H1 (cell line): ENCODE measurements at regions not wholly inside any gene's neighbourhood (a gene's known extent, or its start where the extent isn't known, plus 50 kb on each side); places are given as distances from the start of the nearest gene placed in this dataset.

Experiments used
- CTCF ChIA-PET: fragments of 300-600 bp; sonication (Branson Sonifier 250); formaldehyde crosslinking; loops from one replicate; lab custom pipeline; 2021; ENCODE audit not compliant: partially characterized antibody; lab: Charles Lee
- POLR2A ChIA-PET: fragments of 300-600 bp; sonication (Branson Sonifier 250); formaldehyde crosslinking; loops from one replicate; lab custom pipeline; 2021; ENCODE audit warnings: inconsistent platforms; ENCODE audit not compliant: partially characterized antibody; lab: Charles Lee
- DNase-seq, 2 experiments: peaks; one replicate each; pipeline versions ENCODE4 v3.0.0 to v3.0.0-alpha.2; 2010 to 2022; ENCODE audit warnings: low spot score in 2 of 2, low read depth in 1 of 2, mixed read lengths in 1 of 2
- FAIRE-seq: peaks from 2 replicates; lab custom pipeline; 2011; peaks lifted over from hg19 to GRCh38; lab: Jason Lieb, UNC
- H2AFZ ChIP-seq: 2 replicates; pipeline ENCODE4 v1.8.1; 2012; ENCODE audit warnings: low read length, inconsistent platforms
- H2AK5ac ChIP-seq: 2 replicates; pipeline ENCODE4 v1.6.1; 2013; ENCODE audit warnings: low read depth, low read length
- H2BK120ac ChIP-seq: replicated peaks from 2 replicates; pipeline ENCODE3; 2013; ENCODE audit warnings: low read depth, low read length, inconsistent platforms
- H2BK12ac ChIP-seq: 2 replicates; pipeline ENCODE4 v1.6.1; 2013; ENCODE audit warnings: low read depth, low read length
- H2BK15ac ChIP-seq: 2 replicates; pipeline ENCODE4 v1.6.1; 2013; ENCODE audit warnings: low read length
- H2BK20ac ChIP-seq: 2 replicates; pipeline ENCODE4 v1.6.1; 2013; ENCODE audit warnings: low read length
- H2BK5ac ChIP-seq: 2 replicates; pipeline ENCODE4 v1.6.1; 2013; ENCODE audit warnings: low read depth, low read length
- H3K14ac ChIP-seq: 2 replicates; pipeline ENCODE4 v1.6.1; 2013; ENCODE audit warnings: inconsistent platforms; ENCODE audit not compliant: insufficient read length
- H3K18ac ChIP-seq: 2 replicates; pipeline ENCODE4 v1.6.1; 2013; ENCODE audit warnings: low read length; ENCODE audit errors: extremely low read depth
- H3K23ac ChIP-seq: 2 replicates; pipeline ENCODE4 v1.6.1; 2013; ENCODE audit warnings: inconsistent platforms; ENCODE audit not compliant: insufficient read length
- H3K23me2 ChIP-seq: 2 replicates; pipeline ENCODE4 v1.6.1; 2013; ENCODE audit warnings: low read depth, low read length
- H3K27ac ChIP-seq: 2 replicates; pipeline ENCODE4 v1.6.1; 2011; ENCODE audit warnings: low read depth, low read length, inconsistent platforms
- H3K27me3 ChIP-seq, 4 experiments: replicated peaks in 1 of 4; 1 replicate in 1 of 4; 2 replicates in 3 of 4; pipeline versions ENCODE4 v1.6.1 to v1.8.1; 2011 to 2013; ENCODE audit warnings: low read length in 3 of 4, mild to moderate bottlenecking in 3 of 4, inconsistent platforms in 2 of 4, mixed read lengths in 2 of 4, moderate library complexity in 1 of 4; ENCODE audit not compliant: control insufficient read depth in 3 of 4, insufficient read depth in 3 of 4; ENCODE audit errors: extremely low read depth in 1 of 4
- H3K36me3 ChIP-seq, 4 experiments: 2 replicates each; pipeline versions ENCODE4 v1.6.1 to v1.8.1; 2011 to 2013; ENCODE audit warnings: mild to moderate bottlenecking in 4 of 4, low read length in 3 of 4, moderate library complexity in 2 of 4, control low read depth in 1 of 4, inconsistent platforms in 1 of 4; ENCODE audit not compliant: insufficient read depth in 4 of 4, control insufficient read depth in 2 of 4
- H3K4ac ChIP-seq: replicated peaks from 2 replicates; pipeline ENCODE3; 2013; ENCODE audit warnings: low read length, low read depth, mixed read lengths, inconsistent platforms; ENCODE audit not compliant: insufficient read length
- H3K4me1 ChIP-seq, 4 experiments: replicated peaks in 1 of 4; 1 replicate in 1 of 4; 2 replicates in 3 of 4; pipeline versions ENCODE4 v1.6.1 to v1.8.1; 2011 to 2013; ENCODE audit warnings: low read length in 3 of 4, inconsistent platforms in 2 of 4, mixed read lengths in 1 of 4; ENCODE audit not compliant: insufficient read depth in 4 of 4, control insufficient read depth in 3 of 4
- H3K4me2 ChIP-seq, 2 experiments: 2 replicates each; pipeline versions ENCODE4 v1.6.1 to v1.8.1; 2011 to 2013; ENCODE audit warnings: low read depth in 2 of 2, low read length in 2 of 2, control low read depth in 1 of 2, inconsistent platforms in 1 of 2, mild to moderate bottlenecking in 1 of 2; ENCODE audit not compliant: insufficient read depth in 1 of 2
- H3K4me3 ChIP-seq, 4 experiments: fragments of 200-600, 300-600 bp in 1 of 4; sonication (generic), shearing (Covaris generic), sonication (Bioruptor Twin) in 1 of 4; 2 replicates each; pipeline versions ENCODE4 v1.5.1 to v1.8.1; 2011 to 2016; ENCODE audit warnings: low read length in 4 of 4, low read depth in 3 of 4, control low read depth in 2 of 4, inconsistent platforms in 2 of 4, mild to moderate bottlenecking in 2 of 4, mixed read lengths in 1 of 4, moderate library complexity in 1 of 4; ENCODE audit not compliant: insufficient read depth in 2 of 4; ENCODE audit errors: extremely low read depth in 1 of 4
- H3K56ac ChIP-seq: replicated peaks from 2 replicates; pipeline ENCODE3; 2013; ENCODE audit warnings: low read depth, mild to moderate bottlenecking, mixed read lengths, low read length, inconsistent platforms; ENCODE audit not compliant: insufficient read length
- H3K79me1 ChIP-seq: 2 replicates; pipeline ENCODE4 v1.6.1; 2013; ENCODE audit warnings: low read depth, low read length, control low read depth
- H3K79me2 ChIP-seq, 2 experiments: 2 replicates each; pipeline versions ENCODE4 v1.6.1 to v1.8.1; 2012 to 2013; ENCODE audit warnings: low read length in 2 of 2, mild to moderate bottlenecking in 2 of 2, inconsistent platforms in 1 of 2; ENCODE audit not compliant: insufficient read depth in 2 of 2, control insufficient read depth in 1 of 2
- H3K9ac ChIP-seq, 4 experiments: replicated peaks in 1 of 4; 1 replicate in 1 of 4; 2 replicates in 3 of 4; pipeline versions ENCODE4 v1.6.1 to v1.8.1; 2011 to 2013; ENCODE audit warnings: low read depth in 3 of 4, low read length in 3 of 4, control low read depth in 2 of 4, mild to moderate bottlenecking in 2 of 4, moderate library complexity in 2 of 4, inconsistent platforms in 1 of 4; ENCODE audit errors: extremely low read depth in 1 of 4
- H3K9me3 ChIP-seq, 2 experiments: 2 replicates each; pipeline versions ENCODE4 v1.6.1 to v1.8.1; 2012 to 2013; ENCODE audit warnings: mild to moderate bottlenecking in 2 of 2, moderate library complexity in 2 of 2, control low read depth in 1 of 2, inconsistent platforms in 1 of 2, low read depth in 1 of 2, low read length in 1 of 2, mixed read lengths in 1 of 2; ENCODE audit not compliant: insufficient read depth in 2 of 2
- H4K20me1 ChIP-seq, 2 experiments: replicated peaks in 1 of 2; 2 replicates each; pipeline versions ENCODE3 to v1.8.1; 2011 to 2013; ENCODE audit warnings: inconsistent platforms in 2 of 2, low read length in 2 of 2, mild to moderate bottlenecking in 1 of 2; ENCODE audit not compliant: insufficient read depth in 2 of 2, control insufficient read depth in 1 of 2
- H4K5ac ChIP-seq: 2 replicates; pipeline ENCODE4 v1.6.1; 2013; ENCODE audit warnings: low read length, low read depth, mixed read lengths, inconsistent platforms; ENCODE audit not compliant: insufficient read length
- H4K8ac ChIP-seq: 2 replicates; pipeline ENCODE4 v1.8.0; 2013; ENCODE audit warnings: mild to moderate bottlenecking, moderate library complexity, low read length, inconsistent platforms; ENCODE audit not compliant: insufficient read depth; ENCODE audit errors: extremely low read depth
- H4K91ac ChIP-seq: replicated peaks from 2 replicates; pipeline ENCODE3; 2013; ENCODE audit warnings: low read length, mixed read lengths, inconsistent platforms; ENCODE audit not compliant: insufficient read length
- ATF3 ChIP-seq: IDR thresholded peaks from 2 replicates; pipeline ENCODE4 v1.6.1; 2011; ENCODE audit warnings: low read depth, mild to moderate bottlenecking, low read length; ENCODE audit not compliant: insufficient read depth
- CTCF ChIP-seq, 3 experiments: IDR thresholded peaks; 1 replicate in 2 of 3; 2 replicates in 1 of 3; pipeline versions ENCODE4 v1.5.1 to v1.6.1; 2011; ENCODE audit warnings: low read length in 3 of 3, mild to moderate bottlenecking in 3 of 3, inconsistent platforms in 2 of 3, low read depth in 1 of 3, moderate library complexity in 1 of 3; ENCODE audit not compliant: insufficient read depth in 1 of 3; ENCODE audit errors: control extremely low read depth in 1 of 3
- E2F6 ChIP-seq: IDR thresholded peaks from 2 replicates; pipeline ENCODE4 v1.6.1; 2012; ENCODE audit warnings: inconsistent platforms
- KDM4A ChIP-seq: IDR thresholded peaks from one replicate; pipeline ENCODE4 v1.7.1; 2012; ENCODE audit warnings: low read depth, mild to moderate bottlenecking, moderate library complexity, low read length, inconsistent platforms; ENCODE audit not compliant: severe bottlenecking
- POLR2AphosphoS5 ChIP-seq: IDR thresholded peaks from 2 replicates; pipeline ENCODE4 v1.6.1; 2011; ENCODE audit warnings: low read depth, low read length
- RAD21 ChIP-seq, 2 experiments: IDR thresholded peaks in 1 of 2; conservative IDR thresholded peaks in 1 of 2; 2 replicates each; pipeline ENCODE4 v1.6.1; 2011; ENCODE audit warnings: low read depth in 2 of 2, low read length in 2 of 2, improper control_type of control experiment in 1 of 2, inconsistent platforms in 1 of 2, mild to moderate bottlenecking in 1 of 2, moderate library complexity in 1 of 2
- SP1 ChIP-seq: IDR thresholded peaks from 2 replicates; pipeline ENCODE4 v1.6.1; 2011; ENCODE audit warnings: low read depth, low read length
- SRF ChIP-seq: IDR thresholded peaks from 2 replicates; pipeline ENCODE4 v1.6.1; 2011; ENCODE audit warnings: mild to moderate bottlenecking, low read depth, low read length, moderate library complexity
- TBP ChIP-seq: IDR thresholded peaks from 2 replicates; pipeline ENCODE4 v1.6.1; 2011; ENCODE audit warnings: low read depth, low read length, improper control_type of control experiment
- WGBS, 2 experiments: shearing (Covaris generic) in 1 of 2; methylation state at CpG; one replicate each; pipeline versions ENCODE4 v1.1.6 to v1.1.7; 2013 to 2015; ENCODE audit warnings: low lambda C conversion rate in 2 of 2, mixed read lengths in 2 of 2, inconsistent platforms in 1 of 2, low coverage in 1 of 2, missing lambda C conversion rate in 1 of 2; ENCODE audit not compliant: insufficient replicate concordance in 2 of 2, insufficient coverage in 1 of 2, insufficient read length in 1 of 2; ENCODE audit errors: extremely low coverage in 1 of 2, missing lambda C conversion rate in 1 of 2; 5-methylcytosine and 5-hydroxymethylcytosine counted together

- H3K36me3 ChIP-seq, result no peaks in the 10 kb centered on the region
- no peaks in the 10 kb centered on the region for H3K79me2 ChIP-seq
- H3K4me3 ChIP-seq, result no peak overlapping the region
- H2BK20ac ChIP-seq, result no peak overlapping the region
- no peak overlapping the region for H3K4ac ChIP-seq
- no peak overlapping the region for H3K14ac ChIP-seq
- no peak overlapping the region for H2BK15ac ChIP-seq
- peak; percentile 86 for FAIRE-seq
- H2BK120ac ChIP-seq, result peak overlapping the region; percentile 56
- H3K27ac ChIP-seq, result no peak overlapping the region
- no peaks in the 10 kb centered on the region for H3K27me3 ChIP-seq
- no peaks in the 10 kb centered on the region for H3K23me2 ChIP-seq
- POLR2A ChIA-PET, result interaction anchor here (1.2 kb wide), 1 partner anchor 244 kb away, joined by 5 read pairs; no protein-coding TSS in a partner anchor
- H3K23ac ChIP-seq, result no peak overlapping the region
- no peak overlapping the region for H3K18ac ChIP-seq
- no peaks in the 10 kb centered on the region; a peak in 2 of 7 replicates for H3K4me1 ChIP-seq
- no peaks in the 10 kb centered on the region for H3K9me3 ChIP-seq
- H4K91ac ChIP-seq, result peak overlapping the region; percentile 34
- H3K9ac ChIP-seq, result no peak overlapping the region
- no peak overlapping the region for H3K4me2 ChIP-seq
- 87% methylated on average over 3 of the region's 3 CpGs; no CpG with 5 or more reads in 1 of the 2 experiments for WGBS, 2 experiments
- H2BK5ac ChIP-seq, result no peak overlapping the region
- H2BK12ac ChIP-seq, result no peak overlapping the region
- H4K20me1 ChIP-seq, result no peaks in the 10 kb centered on the region
- peak; percentile 51 to 54 for DNase-seq
- H4K8ac ChIP-seq, result no peak overlapping the region
- no peak overlapping the region for H3K56ac ChIP-seq
- H4K5ac ChIP-seq, result no peak overlapping the region
- H2AK5ac ChIP-seq, result no peak overlapping the region
- CTCF ChIA-PET, result interaction anchor here (0.6 to 3.6 kb wide), 30 partner anchors 7 to 710 kb away, joined by 3 to 16 read pairs (median 4); partner anchors contain the start of gene IVNS1ABP
- peak overlapping the region; percentile 99 for H2AFZ ChIP-seq
- no peaks in the 10 kb centered on the region for H3K79me1 ChIP-seq
- TF ChIP-seq SP1, result no peak
- no peak for TF ChIP-seq SRF
- no peak for TF ChIP-seq KDM4A
- TF ChIP-seq ATF3, result no peak
- no peak for TF ChIP-seq E2F6
- TF ChIP-seq CTCF (IDR thresholded peaks at IDR 0.05; ENCODE audit: control extremely low read depth in 1 of 3, insufficient read depth in 1 of 3, low read depth in 1 of 3, low read length in 3 of 3), result peak; percentile 66 to 86 (median 67)
- no peak for TF ChIP-seq TBP
- TF ChIP-seq RAD21 (IDR thresholded peaks at IDR 0.05 in 1 of 2, conservative IDR thresholded peaks at IDR 0.05 in 1 of 2; ENCODE audit: low read depth in 2 of 2, low read length in 2 of 2), result peak; percentile 81 to 86
- TF ChIP-seq POLR2AphosphoS5, result no peak
These were observed 174.4 kb upstream of the HMCN1 start for GRCh38 chr1:185559684-185560331.
